Activated T-helper 2 cell treated with anti-CD3 and anti-CD28 coated beads, Interferon-gamma antibody, Interleukin-2, Interleukin-4, amounts not matched to agents 10 μg/mL and 5 μg/mL and 100 μg/mL, durations not matched to agents 14 hours and 24 hours and 36 hours (primary cell): ENCODE measurements at regions not wholly inside any gene's neighbourhood (a gene's known extent, or its start where the extent isn't known, plus 50 kb on each side); places are given as distances from the start of the nearest gene placed in this dataset.
"Not testable (repeated sequence)": the region's sequence is repeated elsewhere in the genome, so short reads cannot be mapped to it uniquely, and the experiment has no call there.

Experiments
- DNase-seq: peaks from one replicate; pipeline ENCODE4 v3.0.0; 2021; ENCODE audit warnings: low spot score
- H3K27ac Mint-ChIP-seq: one replicate; pipeline ENCODE4 v1.8.0; 2021; ENCODE audit warnings: mixed read lengths
- H3K27me3 Mint-ChIP-seq: one replicate; pipeline ENCODE4 v1.8.0; 2021; ENCODE audit warnings: low read depth, mixed read lengths
- H3K36me3 Mint-ChIP-seq: one replicate; pipeline ENCODE4 v1.8.0; 2021; ENCODE audit warnings: low read depth, mixed read lengths
- H3K4me1 Mint-ChIP-seq: one replicate; pipeline ENCODE4 v1.8.0; 2021; ENCODE audit warnings: low read depth, mixed read lengths
- H3K4me3 Mint-ChIP-seq: one replicate; pipeline ENCODE4 v1.8.0; 2021; ENCODE audit warnings: low read depth, mild to moderate bottlenecking, moderate library complexity, mixed read lengths
- H3K9me3 Mint-ChIP-seq: one replicate; pipeline ENCODE4 v1.8.0; 2021; ENCODE audit warnings: mixed read lengths
- intact Hi-C: fragments of 100-400 bp; cut with micrococcal nuclease; formaldehyde crosslinking; loops from one replicate; pipeline ENCODE4 v1.15.1; 2023

- Mint-ChIP-seq H3K9me3 (no peaks in the 10 kb centered on the region), H3K27me3 (peaks cover 21% of the 10 kb centered on the region), H3K4me1 (no peaks in the 10 kb centered on the region), H3K27ac (no peak overlapping the region), H3K36me3 (no peaks in the 10 kb centered on the region), H3K4me3 (no peak overlapping the region)
- intact Hi-C loops: no loop called here
- no peak for DNase-seq
Observed at GRCh38 chr9:97763874-97764273, 66.7 kb upstream of the XPA start.

- intact Hi-C loops: no loop called here
- DNase-seq: no peak
- Mint-ChIP-seq H3K4me3 (no peak overlapping the region), H3K27ac (no peak overlapping the region), H3K27me3 (peaks cover 27% of the 10 kb centered on the region), H3K9me3 (no peaks in the 10 kb centered on the region), H3K4me1 (no peaks in the 10 kb centered on the region), H3K36me3 (no peaks in the 10 kb centered on the region)
Observed at GRCh38 chr9:97766092-97766491, 69.0 kb upstream of the XPA start.

- Mint-ChIP-seq H3K4me3 (no peak overlapping the region), H3K4me1 (no peaks in the 10 kb centered on the region), H3K27me3 (peaks cover 23% of the 10 kb centered on the region), H3K36me3 (no peaks in the 10 kb centered on the region), H3K27ac (no peak overlapping the region), H3K9me3 (no peaks in the 10 kb centered on the region)
- intact Hi-C loops: no loop called here
- DNase-seq: no peak
Observed at GRCh38 chr9:97766610-97767009, 69.5 kb upstream of the XPA start.

- Mint-ChIP-seq H3K4me3 (no peak overlapping the region), H3K36me3 (no peaks in the 10 kb centered on the region), H3K27me3 (peaks cover 14% of the 10 kb centered on the region), H3K9me3 (no peaks in the 10 kb centered on the region), H3K27ac (no peak overlapping the region), H3K4me1 (no peaks in the 10 kb centered on the region)
- DNase-seq: no peak
- intact Hi-C loops: no loop called here
Observed at GRCh38 chr9:97767891-97768290, 70.8 kb upstream of the XPA start.

DNA sequence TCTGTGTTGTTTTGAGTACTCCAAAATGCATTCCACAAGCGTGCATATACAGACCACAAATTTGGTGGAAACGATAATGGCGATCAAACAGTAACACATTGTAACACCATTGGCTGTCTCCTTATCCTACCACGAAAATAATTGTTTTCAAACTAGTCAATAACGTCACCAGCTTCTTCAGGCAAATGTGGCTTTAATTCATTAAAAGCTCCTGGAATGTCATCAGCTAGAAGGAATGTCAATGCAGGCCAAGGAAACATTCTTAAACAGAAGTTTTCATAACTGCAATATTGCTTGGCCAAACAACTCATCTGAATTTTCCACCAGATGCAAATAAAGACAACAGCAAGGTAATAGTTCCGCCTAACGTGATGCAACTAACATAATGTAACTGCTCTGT lies 71.6 kb upstream of the XPA start:
- Mint-ChIP-seq H3K4me3 (no peak overlapping the region), H3K9me3 (no peaks in the 10 kb centered on the region), H3K27ac (no peak overlapping the region), H3K27me3 (peaks cover 13% of the 10 kb centered on the region), H3K4me1 (no peaks in the 10 kb centered on the region), H3K36me3 (no peaks in the 10 kb centered on the region)
- intact Hi-C loops: no loop called here
- no peak for DNase-seq

DNA sequence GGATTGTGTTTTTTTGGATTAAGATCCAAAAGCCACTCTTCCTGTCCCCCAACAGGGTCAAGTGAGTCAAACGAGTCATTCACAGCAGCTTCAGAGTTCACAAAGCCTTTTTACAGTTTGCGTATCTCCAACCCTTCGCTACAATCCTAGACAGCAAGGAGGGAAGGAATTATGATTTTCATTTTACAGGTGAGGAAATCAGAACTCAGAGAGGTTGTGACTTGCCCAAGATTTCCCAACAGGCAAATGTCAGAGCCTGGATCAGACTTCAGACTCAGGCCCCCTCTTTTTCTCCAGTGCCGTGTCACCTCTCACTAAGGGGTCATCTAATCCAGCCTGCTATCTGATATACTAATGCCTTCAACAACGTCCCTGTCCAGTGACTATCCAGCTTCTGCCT lies 72.1 kb upstream of the XPA start:
- DNase-seq: no peak
- Mint-ChIP-seq H3K9me3 (no peaks in the 10 kb centered on the region), H3K27ac (no peak overlapping the region), H3K4me1 (no peaks in the 10 kb centered on the region), H3K36me3 (no peaks in the 10 kb centered on the region), H3K4me3 (no peak overlapping the region), H3K27me3 (peaks cover 16% of the 10 kb centered on the region)
- intact Hi-C loops: no loop called here

DNA sequence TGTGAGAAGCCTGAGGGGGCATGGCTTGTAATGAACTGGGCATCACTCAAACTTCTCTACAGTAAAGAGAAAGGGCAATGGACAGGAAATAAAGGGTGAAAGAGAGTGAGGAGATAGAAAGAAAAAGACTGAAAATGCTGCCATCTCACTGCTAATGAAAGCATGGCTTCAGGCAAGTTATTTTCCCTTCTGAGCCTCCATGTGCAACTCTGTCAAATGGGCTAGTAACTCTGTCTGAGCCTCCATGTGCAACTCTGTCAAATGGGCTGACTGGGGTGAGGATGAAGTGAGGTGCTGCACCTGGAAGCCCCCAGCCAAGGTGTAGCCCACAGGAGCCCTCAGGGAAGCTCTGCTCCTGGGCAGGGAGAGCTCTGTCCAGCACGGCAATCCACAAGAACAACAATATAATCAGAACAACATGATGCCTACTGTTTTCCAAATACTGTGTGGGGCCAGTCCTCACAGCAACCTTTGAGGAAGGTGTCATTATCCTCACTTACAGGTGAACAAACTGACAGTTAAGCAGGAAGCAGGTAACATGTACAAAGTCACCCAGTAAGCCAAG lies 73.8 kb upstream of the XPA start:
- no peaks in the 10 kb centered on the region for H3K4me1 Mint-ChIP-seq
- H3K27me3 Mint-ChIP-seq: peaks cover 27% of the 10 kb centered on the region
- no peaks in the 10 kb centered on the region for H3K36me3 Mint-ChIP-seq
- H3K9me3 Mint-ChIP-seq: no peaks in the 10 kb centered on the region
- no peak for DNase-seq
- intact Hi-C loops: no loop called here
- H3K27ac Mint-ChIP-seq: no peak overlapping the region
- no peak overlapping the region for H3K4me3 Mint-ChIP-seq

GRCh38 chr9:97771641-97772040 lies 74.5 kb upstream of the XPA start:
- H3K9me3 Mint-ChIP-seq: no peaks in the 10 kb centered on the region
- H3K27me3 Mint-ChIP-seq: peaks cover 29% of the 10 kb centered on the region
- intact Hi-C loops: no loop called here
- H3K36me3 Mint-ChIP-seq: no peaks in the 10 kb centered on the region
- no peak overlapping the region for H3K27ac Mint-ChIP-seq
- H3K4me3 Mint-ChIP-seq: no peak overlapping the region
- no peaks in the 10 kb centered on the region for H3K4me1 Mint-ChIP-seq
- DNase-seq: no peak

- H3K27me3 Mint-ChIP-seq: peaks cover 29% of the 10 kb centered on the region
- no peaks in the 10 kb centered on the region for H3K9me3 Mint-ChIP-seq
- no peak overlapping the region for H3K4me3 Mint-ChIP-seq
- H3K27ac Mint-ChIP-seq: no peak overlapping the region
- intact Hi-C loops: no loop called here
- no peak for DNase-seq
- no peaks in the 10 kb centered on the region for H3K36me3 Mint-ChIP-seq
- H3K4me1 Mint-ChIP-seq: no peaks in the 10 kb centered on the region
Observed at GRCh38 chr9:97772145-97772544, 75.0 kb upstream of the XPA start.

GRCh38 chr9:97773091-97773490 lies 76.0 kb upstream of the XPA start:
- Mint-ChIP-seq H3K27me3 (peaks cover 26% of the 10 kb centered on the region), H3K4me1 (no peaks in the 10 kb centered on the region), H3K4me3 (no peak overlapping the region), H3K27ac (no peak overlapping the region), H3K36me3 (no peaks in the 10 kb centered on the region), H3K9me3 (peaks cover 2% of the 10 kb centered on the region)
- DNase-seq: no peak
- intact Hi-C loops: no loop called here

DNA sequence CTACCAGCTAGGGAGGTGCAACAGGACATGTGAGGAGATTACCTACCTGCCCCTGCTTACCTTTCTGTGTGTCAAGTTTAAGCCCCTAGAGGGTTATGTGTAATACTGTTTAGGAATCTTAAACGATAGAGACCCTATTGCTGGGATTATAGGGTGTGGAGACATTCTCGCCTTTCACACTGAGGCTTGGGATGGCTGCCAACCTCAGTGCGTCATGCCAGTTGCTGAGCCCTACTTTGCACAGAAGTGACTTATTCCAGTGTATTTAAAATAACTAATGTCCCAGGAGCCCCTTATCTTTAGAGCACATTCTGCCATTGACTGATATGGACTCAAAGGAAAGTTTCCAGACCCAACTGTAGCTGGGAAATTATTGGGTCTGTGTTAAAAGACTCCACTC lies 76.6 kb upstream of the XPA start:
- DNase-seq: no peak
- H3K27me3 Mint-ChIP-seq: peaks cover 26% of the 10 kb centered on the region
- H3K27ac Mint-ChIP-seq: no peak overlapping the region
- intact Hi-C loops: no loop called here
- H3K9me3 Mint-ChIP-seq: peaks cover 9% of the 10 kb centered on the region
- H3K4me3 Mint-ChIP-seq: no peak overlapping the region
- no peaks in the 10 kb centered on the region for H3K4me1 Mint-ChIP-seq
- no peaks in the 10 kb centered on the region for H3K36me3 Mint-ChIP-seq

DNA sequence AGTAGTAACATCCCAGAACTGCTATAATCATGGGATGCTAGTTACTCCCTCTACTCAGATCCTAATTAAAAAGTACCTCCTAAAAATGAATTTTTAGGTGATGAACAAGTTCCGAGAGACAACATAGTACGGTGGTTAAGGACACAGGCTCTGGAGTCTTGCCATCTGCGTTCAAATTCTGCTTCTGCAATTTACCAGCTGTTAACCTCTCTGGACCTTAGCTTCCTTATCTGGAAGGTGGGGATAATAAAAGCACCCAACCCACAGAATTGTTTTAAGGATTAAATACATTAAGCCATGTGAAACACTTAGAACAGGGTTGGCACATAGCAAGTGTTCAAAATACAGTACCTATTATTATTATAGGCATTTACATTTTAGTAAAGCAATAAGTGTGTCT lies 77.5 kb upstream of the XPA start:
- intact Hi-C loops: no loop called here
- H3K27ac Mint-ChIP-seq: no peak overlapping the region
- H3K9me3 Mint-ChIP-seq: peaks cover 13% of the 10 kb centered on the region
- peaks cover 24% of the 10 kb centered on the region for H3K27me3 Mint-ChIP-seq
- H3K4me1 Mint-ChIP-seq: no peaks in the 10 kb centered on the region
- H3K36me3 Mint-ChIP-seq: no peaks in the 10 kb centered on the region
- no peak for DNase-seq
- H3K4me3 Mint-ChIP-seq: no peak overlapping the region

GRCh38 chr9:97778740-97779139 lies 74.3 kb upstream of the FOXE1 start:
- peaks cover 19% of the 10 kb centered on the region for H3K27me3 Mint-ChIP-seq
- H3K27ac Mint-ChIP-seq, DNase-seq, H3K4me3 Mint-ChIP-seq, H3K4me1 Mint-ChIP-seq, intact Hi-C loops, H3K36me3 Mint-ChIP-seq: not testable (repeated sequence)
- H3K9me3 Mint-ChIP-seq: peaks cover 13% of the 10 kb centered on the region

DNA sequence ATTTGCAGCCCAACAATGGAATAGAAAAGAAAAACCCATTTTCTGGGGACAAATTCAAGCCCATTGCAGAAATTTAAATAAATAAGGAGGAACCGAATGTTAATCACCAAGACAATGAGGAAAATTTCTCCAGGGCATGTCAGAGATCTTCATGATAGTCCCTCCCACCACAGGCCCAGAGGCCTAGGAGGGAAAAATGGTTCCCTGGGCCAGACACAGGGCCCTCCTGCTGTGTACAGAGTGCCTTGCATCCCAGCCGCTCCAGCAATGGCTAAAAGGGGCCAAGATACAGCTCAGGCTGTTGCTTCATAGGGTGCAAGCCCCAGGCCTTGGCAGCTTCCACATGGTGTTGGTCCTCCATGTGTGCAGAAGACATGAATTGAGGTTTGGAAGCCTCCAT lies 73.4 kb upstream of the FOXE1 start:
- no peak overlapping the region for H3K27ac Mint-ChIP-seq
- H3K27me3 Mint-ChIP-seq: peaks cover 14% of the 10 kb centered on the region
- no peaks in the 10 kb centered on the region for H3K36me3 Mint-ChIP-seq
- H3K4me3 Mint-ChIP-seq: no peak overlapping the region
- DNase-seq: no peak
- H3K4me1 Mint-ChIP-seq: no peaks in the 10 kb centered on the region
- intact Hi-C loops: no loop called here
- H3K9me3 Mint-ChIP-seq: peaks cover 13% of the 10 kb centered on the region
